ENCODE measurements at regions not wholly inside any gene's neighbourhood (a gene's known extent, or its start where the extent isn't known, plus 50 kb on each side); places are given as distances from the start of the nearest gene placed in this dataset.

- TF ChIP-seq DEAF1 (CRISPR knock-in tag; IDR thresholded peaks at IDR 0.05) (peak; percentile 20; the same call in 1 of the 2 replicates), BHLHE40 (IDR thresholded peaks at IDR 0.05; ENCODE audit: low read length) (no peak)
Observed at GRCh38 chr13:90311929-90312328, 1035.6 kb upstream of the MIR17HG start (continued).

GRCh38 chr13:90315061-90315460, 1032.4 kb upstream of the MIR17HG start:
- DNase-seq (ENCODE audit: extremely low read depth in 1 of 4, low spot score in 3 of 4) (no peak), ATAC-seq (no peak), FAIRE-seq (no peak)
- Histone ChIP-seq H3K4me1 (replicated peaks in 1 of 2; ENCODE audit: control insufficient read depth in 2 of 2, insufficient read depth in 2 of 2, low read length in 2 of 2) (no peaks in the 10 kb centered on the region), H3K9me3 (replicated peaks; ENCODE audit: control insufficient read depth, insufficient read depth, low read depth, low read length) (peaks cover under 1% of the 10 kb centered on the region; the same call in 1 of the 2 replicates), H4K20me1 (replicated peaks; ENCODE audit: control insufficient read depth, insufficient read depth, low read length) (no peaks in the 10 kb centered on the region), H3K27me3 (ENCODE audit: control insufficient read depth in 2 of 2, insufficient read depth in 2 of 2, low read length in 2 of 2) (no peaks in the 10 kb centered on the region), H3K9me1 (ENCODE audit: control insufficient read depth, insufficient read depth, low read length) (no peaks in the 10 kb centered on the region), H3K4me3 (no peak overlapping the region), H3K79me2 (ENCODE audit: control insufficient read depth, insufficient read depth, low read length) (no peaks in the 10 kb centered on the region), H3K9ac (ENCODE audit: insufficient read depth in 1 of 2, low read depth in 2 of 2, low read length in 2 of 2) (no peak overlapping the region), H3K27ac (ENCODE audit: extremely low read depth, low read depth, low read length) (no peak overlapping the region), H3K36me3 (ENCODE audit: control insufficient read depth, insufficient read depth, low read length) (no peaks in the 10 kb centered on the region), H3K4me2 (ENCODE audit: insufficient read depth, low read length) (no peak overlapping the region), H2AFZ (ENCODE audit: low read depth, low read length) (no peak overlapping the region)
- no TSS peak for BruUV-seq (replicated peaks)
- intact Hi-C loops (cut with micrococcal nuclease) (no loop called here), in situ Hi-C loops (cut with MboI) (no loop called here)
- ChIA-PET CTCF (ENCODE audit: low intra/inter-chr PET ratio) (interaction anchor here (0.7 kb wide), 1 partner anchor 19 kb away, joined by 3 read pairs; no protein-coding TSS in a partner anchor), POLR2A (no interaction called here)
- WGBS (ENCODE audit: insufficient coverage, low coverage, missing lambda C conversion rate): 1% methylated on average over 2 of the region's 2 CpGs
- TF ChIP-seq MCM5 (IDR thresholded peaks at IDR 0.05; ENCODE audit: low read depth): 0 out of 2 replicates have a peak, but pooled peaks have one; percentile 36
- TF ChIP-seq FOXJ3 (CRISPR knock-in tag; IDR thresholded peaks at IDR 0.05): 0 out of 2 replicates have a peak, but pooled peaks have one; percentile 30
- TF ChIP-seq MED1 (CRISPR knock-in tag; IDR thresholded peaks at IDR 0.05; ENCODE audit: borderline replicate concordance): 0 out of 2 replicates have a peak, but pooled peaks have one; percentile 32
- TF ChIP-seq GATAD2A (IDR thresholded peaks at IDR 0.05): no peak
- no peak for TF ChIP-seq HDAC1 (IDR thresholded peaks at IDR 0.05)
- no peak for TF ChIP-seq ZNF785 (CRISPR knock-in tag; IDR thresholded peaks at IDR 0.05)
- 0 out of 2 replicates have a peak, but pooled peaks have one; percentile 47 for TF ChIP-seq ZC3H4 (CRISPR knock-in tag; IDR thresholded peaks at IDR 0.05; ENCODE audit: borderline replicate concordance)
- TF ChIP-seq ZNF740 (CRISPR knock-in tag; IDR thresholded peaks at IDR 0.05): no peak
- no peak for TF ChIP-seq ZNF740 (tag; IDR thresholded peaks at IDR 0.05)

Data from K562 (cell line).